Endothelial cell of umbilical vein (primary cell): ENCODE measurements at regions not wholly inside any gene's neighbourhood (a gene's known extent, or its start where the extent isn't known, plus 50 kb on each side); places are given as distances from the start of the nearest gene placed in this dataset.

Experiments used
- BruUV-seq: library from RNA; stranded (reverse); fragments of 400-500 nt; replicated peaks from 2 replicates; lab custom pipeline; 2021; lab: Mats Ljungman, UMichigan
- CTCF ChIA-PET: fragments of 300-600, 350-600 bp; sonication (Branson Sonifier 250); formaldehyde crosslinking; loops from one replicate; lab custom pipeline; 2021; ENCODE audit warnings: antibody characterized with exemption, inconsistent platforms; lab: Charles Lee
- POLR2A ChIA-PET: fragments of 300-600, 350-600 bp; sonication (Branson Sonifier 250); formaldehyde crosslinking; loops from one replicate; lab custom pipeline; 2021; ENCODE audit warnings: antibody characterized with exemption, inconsistent platforms; lab: Charles Lee
- DNase-seq: peaks from one replicate; pipeline ENCODE4 v3.0.0-alpha.2; 2011; ENCODE audit warnings: low read depth, low spot score
- FAIRE-seq: peaks from 2 replicates; lab custom pipeline; 2011; peaks lifted over from hg19 to GRCh38; lab: Jason Lieb, UNC
- H2AFZ ChIP-seq: 2 replicates; pipeline ENCODE4 v1.6.0; 2012; ENCODE audit warnings: low read depth, low read length, control low read depth, inconsistent platforms
- H3K27ac ChIP-seq: 2 replicates; pipeline ENCODE4 v1.5.1; 2011; ENCODE audit warnings: low read depth, mild to moderate bottlenecking, control low read depth, low read length, moderate library complexity; ENCODE audit not compliant: insufficient read depth
- H3K27me3 ChIP-seq, 2 experiments: 2 replicates each; pipeline versions ENCODE4 v1.6.0 to v1.6.1; 2011; ENCODE audit warnings: low read length in 2 of 2, mixed read lengths in 1 of 2; ENCODE audit not compliant: control insufficient read depth in 2 of 2, insufficient read depth in 2 of 2
- H3K36me3 ChIP-seq, 2 experiments: 2 replicates in 1 of 2; 3 replicates in 1 of 2; pipeline ENCODE4 v1.5.1; 2011; ENCODE audit warnings: low read length in 2 of 2, mild to moderate bottlenecking in 1 of 2, moderate library complexity in 1 of 2; ENCODE audit not compliant: control insufficient read depth in 2 of 2, insufficient read depth in 2 of 2; ENCODE audit errors: extremely low read depth in 1 of 2
- H3K4me1 ChIP-seq: 3 replicates; pipeline ENCODE4 v1.5.1; 2011; ENCODE audit warnings: mild to moderate bottlenecking, low read length; ENCODE audit not compliant: control insufficient read depth, insufficient read depth; ENCODE audit errors: extremely low read depth
- H3K4me2 ChIP-seq: 2 replicates; pipeline ENCODE4 v1.6.1; 2011; ENCODE audit warnings: low read length, control low read depth, mixed read lengths; ENCODE audit not compliant: insufficient read depth
- H3K4me3 ChIP-seq, 3 experiments: fragments of 200-600 bp in 1 of 3; sonication (generic), shearing (Covaris generic) in 1 of 3; replicated peaks in 1 of 3; 2 replicates each; pipeline ENCODE4 v1.5.1; 2011 to 2016; ENCODE audit warnings: control low read depth in 3 of 3, low read length in 3 of 3, mild to moderate bottlenecking in 2 of 3, inconsistent platforms in 1 of 3, low read depth in 1 of 3, moderate library complexity in 1 of 3; ENCODE audit not compliant: insufficient read depth in 1 of 3
- H3K79me2 ChIP-seq: 2 replicates; pipeline ENCODE4 v1.6.0; 2012; ENCODE audit warnings: low read length, inconsistent platforms; ENCODE audit not compliant: control insufficient read depth, insufficient read depth
- H3K9ac ChIP-seq: replicated peaks from 2 replicates; pipeline ENCODE3; 2011; ENCODE audit warnings: low read length, control low read depth; ENCODE audit not compliant: insufficient read depth; ENCODE audit errors: extremely low read depth
- H3K9me1 ChIP-seq: replicated peaks from 3 replicates; pipeline ENCODE4 v1.6.0; 2011; ENCODE audit warnings: mild to moderate bottlenecking, low read length; ENCODE audit not compliant: control insufficient read depth, insufficient read depth; ENCODE audit errors: extremely low read depth
- H3K9me3 ChIP-seq: replicated peaks from 2 replicates; pipeline ENCODE4 v1.5.1; 2012; ENCODE audit warnings: low read length, inconsistent platforms; ENCODE audit not compliant: control insufficient read depth, insufficient read depth
- H4K20me1 ChIP-seq: replicated peaks from 2 replicates; pipeline ENCODE3; 2011; ENCODE audit warnings: mild to moderate bottlenecking, low read length; ENCODE audit not compliant: control insufficient read depth, insufficient read depth; ENCODE audit errors: extremely low read depth
- CTCF ChIP-seq, 2 donors: IDR thresholded peaks; 1 replicate in 1 of 2; 2 replicates in 1 of 2; pipeline ENCODE4 v1.5.1; 2011; ENCODE audit warnings: low read length in 2 of 2, mild to moderate bottlenecking in 2 of 2, moderate library complexity in 2 of 2, control low read depth in 1 of 2, inconsistent platforms in 1 of 2, low read depth in 1 of 2; ENCODE audit not compliant: insufficient read depth in 1 of 2; ENCODE audit errors: extremely low read depth in 1 of 2
- EZH2 ChIP-seq: IDR thresholded peaks from 2 replicates; pipeline ENCODE4 v1.6.1; 2012; ENCODE audit warnings: borderline replicate concordance, low read depth, mild to moderate bottlenecking, moderate library complexity, low read length, inconsistent platforms; ENCODE audit not compliant: severe bottlenecking
- FOS ChIP-seq: IDR thresholded peaks from 2 replicates; pipeline ENCODE4 v1.6.1; 2011; ENCODE audit warnings: mild to moderate bottlenecking, low read length, moderate library complexity, borderline replicate concordance; ENCODE audit not compliant: insufficient read depth
- GATA2 ChIP-seq: IDR thresholded peaks from 2 replicates; pipeline ENCODE4 v1.7.0; 2011; ENCODE audit warnings: low read depth, mild to moderate bottlenecking, moderate library complexity, mixed read lengths, low read length; ENCODE audit not compliant: insufficient read length, insufficient read depth
- JUN ChIP-seq: IDR thresholded peaks from 2 replicates; pipeline ENCODE4 v1.6.1; 2011; ENCODE audit warnings: borderline replicate concordance, low read depth; ENCODE audit not compliant: insufficient read length, insufficient read depth
- MAX ChIP-seq: IDR thresholded peaks from 2 replicates; pipeline ENCODE4 v1.6.1; 2011; ENCODE audit not compliant: insufficient read depth, insufficient read length
- MYC ChIP-seq: IDR thresholded peaks from one replicate; pipeline ENCODE4 v1.6.1; 2011; ENCODE audit warnings: mild to moderate bottlenecking, low read depth, low read length
- POLR2A ChIP-seq: IDR thresholded peaks from 2 replicates; pipeline ENCODE4 v1.6.1; 2012; ENCODE audit warnings: low read depth, mild to moderate bottlenecking, control low read depth, low read length
- POLR2AphosphoS5 ChIP-seq: IDR thresholded peaks from 2 replicates; pipeline ENCODE4 v1.6.1; 2012; ENCODE audit warnings: low read depth, mild to moderate bottlenecking, control low read depth, low read length, moderate library complexity; ENCODE audit not compliant: insufficient read depth
- dilution Hi-C: fragments of 300-500 bp; cut with MboI; formaldehyde crosslinking; loops from one replicate; pipeline ENCODE4 v1.15.0; 2019; ENCODE audit warnings: low sequenced_read_pairs; ENCODE audit not compliant: extremely low pct_ligation_motif_present
- intact Hi-C: fragments of 100-400 bp; cut with micrococcal nuclease; formaldehyde crosslinking; loops from one replicate; pipeline ENCODE4 v1.10.0; 2022

GRCh38 chr1:21355956-21356355 lies 65.7 kb upstream of the ECE1 start:
- POLR2A ChIA-PET = no interaction called here
- BruUV-seq = no TSS peak
- H3K4me3 ChIP-seq = no peak overlapping the region
- FAIRE-seq (no peak), DNase-seq (no peak)
- H4K20me1 ChIP-seq = no peaks in the 10 kb centered on the region
- no peak overlapping the region for H3K9ac ChIP-seq
- H3K9me3 ChIP-seq = no peaks in the 10 kb centered on the region
- dilution Hi-C loops (no loop called here), intact Hi-C loops (no loop called here)
- H3K27ac ChIP-seq = no peak overlapping the region
- no peak for TF ChIP-seq GATA2
- TF ChIP-seq FOS = no peak
- no peak for TF ChIP-seq POLR2A
- TF ChIP-seq MYC = no peak
- no peak for TF ChIP-seq POLR2AphosphoS5
- H3K27me3 ChIP-seq = no peaks in the 10 kb centered on the region
- no peaks in the 10 kb centered on the region for H3K4me1 ChIP-seq
- no peak overlapping the region for H2AFZ ChIP-seq
- CTCF ChIA-PET = interaction anchor here (0.6 to 2.5 kb wide), 3 partner anchors 13 to 101 kb away, joined by 3 to 13 read pairs (median 8); no protein-coding TSS in a partner anchor
- H3K36me3 ChIP-seq = no peaks in the 10 kb centered on the region
- H3K4me2 ChIP-seq = no peak overlapping the region
- H3K79me2 ChIP-seq = no peaks in the 10 kb centered on the region
- H3K9me1 ChIP-seq = no peaks in the 10 kb centered on the region

DNA sequence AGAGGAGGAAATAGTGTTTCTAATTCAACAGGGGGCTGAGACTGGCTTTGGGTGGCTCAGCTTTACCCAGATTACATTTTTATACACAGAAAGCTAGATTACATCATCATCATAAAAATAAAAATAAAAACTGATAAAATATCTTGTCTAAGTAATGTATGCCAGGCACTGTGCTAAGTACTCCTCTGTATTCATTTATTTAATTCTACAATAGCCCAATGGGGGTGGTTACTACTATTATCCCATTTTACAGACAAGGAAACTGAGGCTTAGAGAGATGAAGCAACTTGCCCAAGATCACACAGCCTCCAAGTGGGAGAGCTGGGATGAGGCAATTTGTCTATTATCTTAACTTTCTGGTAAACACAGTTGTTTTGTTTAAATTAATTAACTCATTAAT lies 62.3 kb upstream of the ECE1 start:
- Histone ChIP-seq H3K9ac (no peak overlapping the region), H3K9me1 (no peaks in the 10 kb centered on the region), H4K20me1 (no peaks in the 10 kb centered on the region), H3K4me1 (no peaks in the 10 kb centered on the region), H3K4me2 (no peak overlapping the region), H3K4me3 (no peak overlapping the region), H3K79me2 (no peaks in the 10 kb centered on the region), H2AFZ (no peak overlapping the region), H3K9me3 (no peaks in the 10 kb centered on the region), H3K36me3 (no peaks in the 10 kb centered on the region), H3K27me3 (no peaks in the 10 kb centered on the region), H3K27ac (no peak overlapping the region)
- dilution Hi-C loops (no loop called here), intact Hi-C loops (no loop called here)
- no peak for FAIRE-seq
- ChIA-PET POLR2A (no interaction called here), CTCF (interaction anchor here (1.0 to 4.0 kb wide), 3 partner anchors 83 to 120 kb away, joined by 3 to 12 read pairs (median 4); no protein-coding TSS in a partner anchor)
- TF ChIP-seq MAX (no peak), POLR2AphosphoS5 (no peak), GATA2 (no peak), POLR2A (no peak), EZH2 (no peak), MYC (no peak), FOS (no peak), JUN (no peak), CTCF (IDR thresholded peaks at IDR 0.05; ENCODE audit: extremely low read depth in 1 of 2, insufficient read depth in 1 of 2, low read depth in 1 of 2, low read length in 2 of 2) (no peak)
- no TSS peak for BruUV-seq
- DNase-seq = no peak
